Osteoblast (primary cell): ENCODE measurements at regions not wholly inside any gene's neighbourhood (a gene's known extent, or its start where the extent isn't known, plus 50 kb on each side); places are given as distances from the start of the nearest gene placed in this dataset.

Experiments
- DNase-seq: peaks from one replicate; pipeline ENCODE4 v3.0.0; 2011; ENCODE audit warnings: low spot score, mixed read lengths; ENCODE audit not compliant: insufficient read length; ENCODE audit errors: missing footprints
- H2AFZ ChIP-seq: 2 replicates; pipeline ENCODE4 v1.6.0; 2011; ENCODE audit warnings: mild to moderate bottlenecking, low read length
- H3K27ac ChIP-seq: 2 replicates; pipeline ENCODE4 v1.5.1; 2011; ENCODE audit warnings: mild to moderate bottlenecking, low read depth, low read length, moderate library complexity
- H3K27me3 ChIP-seq: 2 replicates; pipeline ENCODE4 v1.6.0; 2012; ENCODE audit warnings: mild to moderate bottlenecking, control low read depth, inconsistent platforms, low read length, moderate library complexity; ENCODE audit not compliant: insufficient read depth
- H3K36me3 ChIP-seq: 2 replicates; pipeline ENCODE4 v1.5.1; 2011; ENCODE audit warnings: mild to moderate bottlenecking, low read length, control low read depth, moderate library complexity; ENCODE audit not compliant: insufficient read depth
- H3K4me1 ChIP-seq: 2 replicates; pipeline ENCODE4 v1.5.1; 2011; ENCODE audit warnings: mild to moderate bottlenecking, low read length, control low read depth, moderate library complexity; ENCODE audit not compliant: insufficient read depth
- H3K4me2 ChIP-seq: 2 replicates; pipeline ENCODE4 v1.6.0; 2011; ENCODE audit warnings: mild to moderate bottlenecking, low read length; ENCODE audit not compliant: insufficient read depth
- H3K4me3 ChIP-seq: fragments of 200-600 bp; sonication (generic); 3 replicates; pipeline ENCODE4 v1.5.1; 2012; ENCODE audit warnings: mild to moderate bottlenecking, low read length, inconsistent platforms; ENCODE audit not compliant: insufficient read depth
- H3K79me2 ChIP-seq: 2 replicates; pipeline ENCODE4 v1.6.0; 2012; ENCODE audit warnings: mild to moderate bottlenecking, low read length, control low read depth, inconsistent platforms; ENCODE audit not compliant: insufficient read depth
- H3K9me3 ChIP-seq: 2 replicates; pipeline ENCODE4 v1.5.1; 2011; ENCODE audit warnings: low read depth, low read length, control low read depth
- H4K20me1 ChIP-seq: 2 replicates; pipeline ENCODE4 v1.6.0; 2012; ENCODE audit warnings: mild to moderate bottlenecking, low read length, control low read depth; ENCODE audit not compliant: insufficient read depth
- TF ChIP-seq, protein P1 (sequence below): IDR thresholded peaks from 2 replicates; pipeline ENCODE4 v1.5.1; 2011; ENCODE audit warnings: mild to moderate bottlenecking, low read depth, low read length, moderate library complexity; ENCODE audit errors: extremely low read depth

DNA sequence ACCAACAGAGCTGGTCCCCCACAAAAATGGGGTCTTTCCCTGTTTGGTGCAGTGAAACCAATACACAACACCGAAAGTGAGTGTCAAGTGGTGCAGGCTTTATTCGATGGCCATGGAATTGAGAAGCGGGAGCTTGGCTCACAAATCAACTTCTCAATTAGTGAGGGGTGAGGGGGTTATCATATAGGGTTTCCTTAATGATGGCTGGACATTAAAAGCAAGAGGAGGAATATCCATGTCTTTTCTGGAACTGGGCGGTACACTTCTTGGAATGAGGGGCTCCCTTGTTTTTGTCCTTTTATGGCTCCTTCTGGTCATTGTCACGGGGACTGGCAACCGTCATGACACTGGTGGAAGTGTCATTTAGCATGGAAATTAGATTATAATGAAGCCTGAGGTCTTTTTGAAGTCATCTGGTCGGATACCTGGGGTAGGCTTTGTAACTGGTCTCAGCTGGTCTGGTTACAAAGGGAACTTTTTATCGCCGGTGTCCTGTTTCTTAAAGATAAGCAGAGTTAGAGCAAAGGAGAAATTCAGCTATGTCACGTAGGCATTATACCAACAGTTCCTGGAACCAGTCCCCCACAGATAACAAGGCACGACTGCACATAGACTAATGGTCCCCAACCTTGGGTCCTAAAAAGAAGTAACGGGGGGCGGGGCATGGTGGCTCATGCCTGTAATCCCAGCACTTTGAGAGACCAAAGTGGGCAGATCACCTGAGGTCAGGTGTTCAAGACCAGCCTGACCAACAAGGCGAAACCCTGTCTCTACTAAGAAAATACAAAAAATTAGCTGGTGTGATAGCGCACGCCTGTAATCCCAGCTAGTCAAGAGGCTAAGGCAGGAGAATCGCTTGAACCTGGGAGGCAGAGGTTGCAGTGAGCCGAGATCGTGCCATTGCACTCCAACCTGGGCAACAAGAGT is 93.5 kb upstream of the NDUFV2 start:
- no peak overlapping the region for H3K4me2 ChIP-seq
- no peak overlapping the region for H3K4me3 ChIP-seq
- no peak overlapping the region for H3K27ac ChIP-seq
- H3K27me3 ChIP-seq, result no peaks in the 10 kb centered on the region
- H3K9me3 ChIP-seq, result no peaks in the 10 kb centered on the region
- no peaks in the 10 kb centered on the region for H3K79me2 ChIP-seq
- TF ChIP-seq, protein P1, sequence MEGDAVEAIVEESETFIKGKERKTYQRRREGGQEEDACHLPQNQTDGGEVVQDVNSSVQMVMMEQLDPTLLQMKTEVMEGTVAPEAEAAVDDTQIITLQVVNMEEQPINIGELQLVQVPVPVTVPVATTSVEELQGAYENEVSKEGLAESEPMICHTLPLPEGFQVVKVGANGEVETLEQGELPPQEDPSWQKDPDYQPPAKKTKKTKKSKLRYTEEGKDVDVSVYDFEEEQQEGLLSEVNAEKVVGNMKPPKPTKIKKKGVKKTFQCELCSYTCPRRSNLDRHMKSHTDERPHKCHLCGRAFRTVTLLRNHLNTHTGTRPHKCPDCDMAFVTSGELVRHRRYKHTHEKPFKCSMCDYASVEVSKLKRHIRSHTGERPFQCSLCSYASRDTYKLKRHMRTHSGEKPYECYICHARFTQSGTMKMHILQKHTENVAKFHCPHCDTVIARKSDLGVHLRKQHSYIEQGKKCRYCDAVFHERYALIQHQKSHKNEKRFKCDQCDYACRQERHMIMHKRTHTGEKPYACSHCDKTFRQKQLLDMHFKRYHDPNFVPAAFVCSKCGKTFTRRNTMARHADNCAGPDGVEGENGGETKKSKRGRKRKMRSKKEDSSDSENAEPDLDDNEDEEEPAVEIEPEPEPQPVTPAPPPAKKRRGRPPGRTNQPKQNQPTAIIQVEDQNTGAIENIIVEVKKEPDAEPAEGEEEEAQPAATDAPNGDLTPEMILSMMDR, result no peak
- H3K36me3 ChIP-seq, result no peaks in the 10 kb centered on the region
- no peak for DNase-seq
- H4K20me1 ChIP-seq, result no peaks in the 10 kb centered on the region
- H2AFZ ChIP-seq, result no peak overlapping the region
- peaks cover 5% of the 10 kb centered on the region for H3K4me1 ChIP-seq

DNA sequence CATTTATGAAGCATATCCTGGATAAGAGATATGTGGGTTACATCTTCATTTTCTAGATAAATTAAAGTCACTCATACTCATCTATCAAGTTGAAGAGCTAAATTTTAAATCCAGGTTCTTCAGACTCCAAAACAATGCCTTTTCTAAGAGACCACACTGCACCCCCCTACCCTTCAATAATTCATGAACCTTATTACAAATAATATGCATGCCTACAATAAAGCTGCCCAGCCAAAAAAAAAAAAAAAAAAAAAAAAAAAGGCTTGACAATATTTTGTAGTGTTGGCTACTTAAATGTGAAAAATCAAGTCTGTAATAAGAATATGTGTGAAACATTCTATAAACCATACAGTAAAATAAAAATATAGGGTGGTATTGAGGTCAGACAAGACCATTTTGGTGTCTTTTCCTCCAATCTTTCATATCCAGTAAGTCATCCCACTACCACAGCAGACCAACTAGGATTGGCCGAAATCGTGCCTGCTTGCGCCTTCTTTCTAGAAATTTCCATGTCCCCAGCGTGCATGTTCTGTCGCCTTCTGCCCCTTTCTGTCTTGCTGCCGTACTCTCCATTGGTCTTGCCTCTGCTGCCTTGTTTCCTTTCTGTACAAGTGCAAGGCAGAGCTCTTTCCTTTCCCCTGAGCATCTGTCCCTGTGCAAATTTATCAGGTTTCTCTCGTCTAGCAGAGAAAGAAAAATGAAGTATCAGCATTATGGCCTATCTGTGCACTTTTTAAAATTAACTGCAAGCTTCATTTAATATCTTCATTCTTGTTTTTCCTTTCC is 92.6 kb upstream of the NDUFV2 start:
- no peaks in the 10 kb centered on the region for H3K36me3 ChIP-seq

DNA sequence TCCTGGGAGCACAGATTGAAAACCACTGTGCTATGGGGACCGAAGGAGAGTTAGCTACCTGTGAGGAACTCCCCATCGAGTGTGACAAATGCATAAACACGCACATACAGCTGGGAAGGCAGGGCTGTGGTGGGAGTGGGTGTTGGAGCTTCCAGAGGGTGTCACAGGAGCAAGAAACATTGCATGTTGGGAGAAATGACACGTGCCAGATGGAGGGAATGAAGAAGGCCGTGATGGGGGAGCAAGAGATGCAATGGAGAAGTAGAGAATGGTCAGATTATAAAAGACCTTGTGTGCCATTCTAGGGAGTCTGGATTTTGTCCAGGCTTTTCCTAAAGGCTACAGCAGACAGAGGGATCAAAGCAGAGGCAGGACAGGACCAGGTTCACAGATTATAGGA is 91.1 kb upstream of the NDUFV2 start:
- Histone ChIP-seq H3K4me1 (peaks cover 2% of the 10 kb centered on the region), H3K4me3 (no peak overlapping the region), H3K4me2 (no peak overlapping the region), H3K36me3 (no peaks in the 10 kb centered on the region), H3K9me3 (no peaks in the 10 kb centered on the region), H4K20me1 (no peaks in the 10 kb centered on the region), H3K27me3 (no peaks in the 10 kb centered on the region), H3K27ac (no peak overlapping the region), H3K79me2 (no peaks in the 10 kb centered on the region), H2AFZ (no peak overlapping the region)
- no peak for DNase-seq
- TF ChIP-seq, protein P1, result no peak

More for the DNA sequence above, 92.6 kb upstream of the NDUFV2 start:
- TF ChIP-seq, protein P1, result no peak
- Histone ChIP-seq H3K4me3 (no peak overlapping the region), H2AFZ (no peak overlapping the region), H3K4me2 (no peak overlapping the region), H3K27me3 (no peaks in the 10 kb centered on the region), H3K79me2 (no peaks in the 10 kb centered on the region), H3K9me3 (no peaks in the 10 kb centered on the region), H4K20me1 (no peaks in the 10 kb centered on the region), H3K4me1 (peaks cover 5% of the 10 kb centered on the region), H3K27ac (no peak overlapping the region)
- DNase-seq, result no peak

DNA sequence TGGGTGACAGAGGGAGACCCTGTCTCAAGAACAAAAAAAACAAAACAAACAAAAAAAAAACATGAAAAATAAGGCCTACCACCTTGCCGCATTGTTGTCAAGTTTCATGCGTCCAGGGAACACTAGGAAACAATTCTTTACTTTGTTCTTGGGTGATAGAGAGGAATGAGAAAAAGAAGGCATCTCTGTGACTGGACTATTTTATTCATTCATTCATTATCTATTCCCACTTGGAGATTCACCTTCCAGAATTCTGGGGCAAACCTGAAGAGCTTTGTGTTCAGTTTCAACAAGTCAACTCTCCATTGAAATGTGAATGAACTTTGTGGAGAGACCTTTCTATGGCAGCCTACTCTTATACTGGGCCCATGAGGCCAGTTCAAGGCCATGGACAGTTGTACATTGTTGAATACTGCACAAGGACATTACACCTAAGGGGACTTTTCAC is 88.5 kb upstream of the NDUFV2 start:
- H3K36me3 ChIP-seq, result no peaks in the 10 kb centered on the region
- H3K4me2 ChIP-seq, result no peak overlapping the region
- peaks cover 22% of the 10 kb centered on the region for H3K4me1 ChIP-seq
- no peak overlapping the region for H2AFZ ChIP-seq
- H3K4me3 ChIP-seq, result no peak overlapping the region
- H4K20me1 ChIP-seq, result no peaks in the 10 kb centered on the region
- H3K27ac ChIP-seq, result no peak overlapping the region
- H3K79me2 ChIP-seq, result no peaks in the 10 kb centered on the region
- TF ChIP-seq, protein P1, result no peak
- no peaks in the 10 kb centered on the region for H3K27me3 ChIP-seq
- DNase-seq, result no peak
- H3K9me3 ChIP-seq, result no peaks in the 10 kb centered on the region
